Central memory CD8-positive, alpha-beta T cell (primary cell): ENCODE measurements at regions not wholly inside any gene's neighbourhood (a gene's known extent, or its start where the extent isn't known, plus 50 kb on each side); places are given as distances from the start of the nearest gene placed in this dataset.
"Not testable (repeated sequence)": the region's sequence is repeated elsewhere in the genome, so short reads cannot be mapped to it uniquely, and the experiment has no call there.

Experiments used
- ATAC-seq: fragments of 150-1000 bp; cut with Tn5 transposase; replicated peaks from 2 replicates; pipeline ENCODE4 v1.10.0; 2022; ENCODE audit warnings: mild to moderate bottlenecking, moderate FRiP score, moderate number of reproducible peaks; ENCODE audit not compliant: poor library complexity, severe bottlenecking; ENCODE audit errors: extremely low read depth
- DNase-seq, 2 donors: peaks; one replicate each; pipeline ENCODE4 v3.0.0; 2021; ENCODE audit warnings: low spot score in 2 of 2
- H3K27ac Mint-ChIP-seq: one replicate; pipeline ENCODE4 v1.8.0; 2022; ENCODE audit warnings: low read depth, mild to moderate bottlenecking, moderate library complexity, mixed read lengths
- H3K27me3 Mint-ChIP-seq: one replicate; pipeline ENCODE4 v1.8.0; 2022; ENCODE audit warnings: mixed read lengths
- H3K36me3 Mint-ChIP-seq: one replicate; pipeline ENCODE4 v1.8.0; 2022; ENCODE audit warnings: mild to moderate bottlenecking, moderate library complexity, mixed read lengths; ENCODE audit not compliant: insufficient read depth
- H3K4me1 Mint-ChIP-seq: one replicate; pipeline ENCODE4 v1.8.0; 2022; ENCODE audit warnings: mixed read lengths
- H3K4me3 Mint-ChIP-seq: one replicate; pipeline ENCODE4 v1.8.0; 2022; ENCODE audit warnings: mild to moderate bottlenecking, moderate library complexity, mixed read lengths
- H3K9me3 Mint-ChIP-seq: one replicate; pipeline ENCODE4 v1.8.0; 2022; ENCODE audit warnings: mixed read lengths

DNA sequence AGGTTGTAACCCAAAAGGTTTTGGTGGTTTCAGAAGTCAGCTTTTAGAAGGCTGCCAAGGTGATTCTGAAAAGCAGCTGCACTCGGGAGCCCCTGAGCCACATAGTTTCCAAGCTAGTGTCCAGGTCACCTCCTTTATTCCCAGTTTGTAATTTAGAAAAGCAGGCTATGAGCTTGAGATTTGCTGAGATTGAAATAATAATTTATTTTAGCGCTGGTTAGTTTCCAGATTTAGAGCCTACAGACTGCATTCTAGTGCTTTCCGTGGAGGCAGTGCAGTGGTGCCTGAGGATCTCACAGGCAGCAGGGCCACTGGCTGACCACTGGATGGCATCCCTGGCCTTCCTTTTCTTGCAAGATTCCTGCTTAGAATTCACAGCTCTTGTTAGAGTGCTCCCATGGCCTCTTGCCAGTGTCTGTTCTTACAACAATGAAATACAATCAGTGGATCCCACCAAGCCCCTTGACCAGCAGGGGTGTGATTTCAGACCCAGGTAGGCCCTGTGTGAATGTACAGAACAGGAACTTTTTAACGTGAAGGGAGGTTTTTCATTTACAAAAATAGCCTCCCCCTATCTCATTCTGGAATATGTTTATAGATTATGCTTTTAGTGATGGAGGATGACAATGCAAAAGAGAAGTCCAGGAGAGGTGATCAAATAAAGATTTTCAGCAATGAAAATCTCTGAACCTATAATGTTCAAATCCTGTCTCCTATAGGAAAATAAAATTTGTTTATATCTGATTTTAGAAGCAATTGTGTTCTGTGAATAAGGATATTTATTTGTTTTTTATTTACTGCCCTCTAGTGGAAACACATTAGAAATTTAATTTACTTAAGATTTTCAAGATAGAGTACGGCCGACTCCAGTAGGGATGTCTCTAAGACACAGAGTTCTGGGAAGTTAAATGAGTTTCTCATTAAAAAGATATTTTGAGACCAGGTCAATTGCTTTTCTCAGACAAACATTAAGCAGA is 362.1 kb upstream of the STXBP6 start:
- no peaks in the 10 kb centered on the region for H3K4me1 Mint-ChIP-seq
- peaks cover 5% of the 10 kb centered on the region for H3K9me3 Mint-ChIP-seq
- no peak overlapping the region for H3K27ac Mint-ChIP-seq
- no peaks in the 10 kb centered on the region for H3K36me3 Mint-ChIP-seq
- no peak overlapping the region for H3K4me3 Mint-ChIP-seq
- ATAC-seq, result no peak
- H3K27me3 Mint-ChIP-seq, result peaks cover 9% of the 10 kb centered on the region
- no peak for DNase-seq

- DNase-seq (no peak), ATAC-seq (no peak)
- H3K27me3 Mint-ChIP-seq, result peaks cover 8% of the 10 kb centered on the region
- H3K4me1 Mint-ChIP-seq, result no peaks in the 10 kb centered on the region
- no peak overlapping the region for H3K4me3 Mint-ChIP-seq
- H3K27ac Mint-ChIP-seq, result no peak overlapping the region
- no peaks in the 10 kb centered on the region for H3K36me3 Mint-ChIP-seq
- peaks cover 5% of the 10 kb centered on the region for H3K9me3 Mint-ChIP-seq
Observed at GRCh38 chr14:25406818-25407217, 356.9 kb upstream of the STXBP6 start.

DNA sequence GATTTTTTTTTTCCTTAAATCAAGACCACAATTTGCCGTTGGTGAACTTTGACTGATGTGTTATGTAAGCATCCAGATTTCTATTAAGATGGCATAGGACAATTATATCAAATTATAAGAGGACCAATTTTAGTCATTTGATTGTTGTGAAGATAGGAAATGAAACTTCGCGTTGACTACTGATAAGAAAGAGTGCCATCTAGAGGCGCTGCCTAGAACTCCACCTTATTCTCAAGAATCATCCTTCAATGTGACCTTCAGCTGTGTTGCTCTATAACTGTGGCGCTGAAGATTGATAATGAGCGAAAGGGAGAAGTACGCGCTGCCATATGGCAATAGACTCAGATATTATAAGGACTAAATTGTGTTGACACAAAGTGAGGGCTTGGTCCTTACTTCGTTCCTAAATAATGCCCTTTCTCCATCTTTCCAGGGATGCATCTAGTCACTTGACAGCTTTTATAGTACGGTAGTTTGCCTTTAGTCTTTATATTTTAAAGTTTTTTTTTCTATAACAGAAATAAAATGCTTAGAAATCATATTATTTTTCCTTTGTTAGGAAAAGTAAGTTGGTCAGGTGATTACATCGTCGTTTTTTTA is 350.8 kb upstream of the STXBP6 start:
- Mint-ChIP-seq H3K9me3 (no peaks in the 10 kb centered on the region), H3K4me3 (no peak overlapping the region), H3K4me1 (no peaks in the 10 kb centered on the region), H3K36me3 (no peaks in the 10 kb centered on the region), H3K27me3 (peaks cover 8% of the 10 kb centered on the region), H3K27ac (no peak overlapping the region)
- DNase-seq (no peak), ATAC-seq (no peak)

DNA sequence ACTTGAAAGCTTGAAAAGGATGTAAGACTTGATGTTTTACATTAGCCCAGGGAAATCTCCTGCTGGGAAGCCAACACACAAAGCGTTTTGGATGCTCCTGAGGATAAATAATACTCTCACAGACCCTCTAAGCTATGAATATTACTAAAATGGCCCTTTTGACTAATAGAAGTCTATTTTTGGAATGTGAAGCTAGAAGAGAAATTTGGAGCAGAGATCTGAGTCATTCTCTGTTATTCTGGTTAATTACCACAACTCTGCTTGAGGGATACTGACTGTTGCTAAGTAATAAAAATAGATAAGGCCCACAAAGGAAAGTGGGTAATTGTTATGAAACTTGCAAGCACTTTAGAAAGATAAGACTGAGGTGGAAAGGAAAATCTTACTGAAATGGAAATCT is 346.2 kb upstream of the STXBP6 start:
- ATAC-seq, result no peak

GRCh38 chr14:25394791-25395391 is 344.9 kb upstream of the STXBP6 start:
- DNase-seq, result no peak
- no peaks in the 10 kb centered on the region for H3K36me3 Mint-ChIP-seq
- ATAC-seq, result no peak
- no peak overlapping the region for H3K27ac Mint-ChIP-seq
- H3K4me1 Mint-ChIP-seq, result no peaks in the 10 kb centered on the region
- no peaks in the 10 kb centered on the region for H3K27me3 Mint-ChIP-seq
- no peak overlapping the region for H3K4me3 Mint-ChIP-seq
- no peaks in the 10 kb centered on the region for H3K9me3 Mint-ChIP-seq

More for the DNA sequence above, 346.2 kb upstream of the STXBP6 start:
- Mint-ChIP-seq H3K9me3 (no peaks in the 10 kb centered on the region), H3K27me3 (no peaks in the 10 kb centered on the region), H3K36me3 (no peaks in the 10 kb centered on the region), H3K4me3 (no peak overlapping the region), H3K4me1 (no peaks in the 10 kb centered on the region), H3K27ac (no peak overlapping the region)
- no peak for DNase-seq

GRCh38 chr14:25394356-25394755 is 344.4 kb upstream of the STXBP6 start:
- Mint-ChIP-seq H3K27me3 (no peaks in the 10 kb centered on the region), H3K36me3 (no peaks in the 10 kb centered on the region), H3K27ac (no peak overlapping the region), H3K9me3 (no peaks in the 10 kb centered on the region), H3K4me3 (no peak overlapping the region), H3K4me1 (no peaks in the 10 kb centered on the region)
- ATAC-seq, result no peak
- DNase-seq, result no peak

- Mint-ChIP-seq H3K4me3 (no peak overlapping the region), H3K36me3 (no peaks in the 10 kb centered on the region), H3K9me3 (no peaks in the 10 kb centered on the region), H3K27ac (no peak overlapping the region), H3K27me3 (no peaks in the 10 kb centered on the region), H3K4me1 (no peaks in the 10 kb centered on the region)
- DNase-seq, result no peak
- no peak for ATAC-seq
Observed at GRCh38 chr14:25389948-25390347, 340.0 kb upstream of the STXBP6 start.

DNA sequence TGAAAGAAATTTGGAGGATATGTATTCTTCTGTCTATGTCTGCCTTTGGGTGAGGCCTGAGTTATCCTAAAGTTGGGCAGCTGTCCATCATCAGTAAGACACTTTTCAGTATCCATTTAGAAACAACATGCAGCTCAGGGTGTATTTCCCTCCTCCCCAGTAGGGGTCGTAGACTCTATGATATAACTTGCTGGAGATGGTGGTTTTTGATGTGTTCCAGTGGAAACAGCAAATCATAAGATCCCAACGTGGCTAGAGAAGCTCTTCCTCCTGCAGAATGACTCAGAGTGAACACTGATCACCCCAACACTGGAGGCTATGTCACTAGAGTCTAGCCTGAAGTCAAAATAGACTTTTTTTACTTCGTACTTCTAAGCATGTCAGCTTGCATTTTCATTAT is 331.6 kb upstream of the STXBP6 start:
- H3K4me1 Mint-ChIP-seq, result no peaks in the 10 kb centered on the region
- DNase-seq, result no peak
- H3K36me3 Mint-ChIP-seq, result no peaks in the 10 kb centered on the region
- H3K27ac Mint-ChIP-seq, result no peak overlapping the region
- H3K27me3 Mint-ChIP-seq, result no peaks in the 10 kb centered on the region
- no peak overlapping the region for H3K4me3 Mint-ChIP-seq
- H3K9me3 Mint-ChIP-seq, result no peaks in the 10 kb centered on the region
- ATAC-seq, result no peak

DNA sequence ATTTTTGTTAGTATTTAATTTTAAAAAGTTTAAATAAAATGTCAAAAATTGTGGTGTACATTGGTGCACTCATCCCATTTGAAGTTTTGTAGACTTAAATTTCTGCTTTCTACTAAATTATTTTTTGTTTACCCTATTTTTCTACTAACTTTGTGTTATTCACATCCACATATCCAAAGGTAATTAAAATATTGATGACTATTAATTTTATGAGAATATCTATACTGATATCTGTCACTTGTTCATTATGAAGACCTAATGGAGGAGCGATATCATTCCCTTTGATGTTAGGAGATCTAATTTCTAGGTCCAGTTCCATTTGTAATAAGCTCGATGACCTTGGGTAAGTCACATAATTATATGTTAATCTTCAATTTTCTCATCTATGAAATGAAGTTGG is 325.7 kb upstream of the STXBP6 start:
- Mint-ChIP-seq H3K27me3 (no peaks in the 10 kb centered on the region), H3K27ac (no peak overlapping the region), H3K4me3 (no peak overlapping the region), H3K9me3 (peaks cover 5% of the 10 kb centered on the region), H3K4me1 (no peaks in the 10 kb centered on the region), H3K36me3 (no peaks in the 10 kb centered on the region)
- DNase-seq (no peak), ATAC-seq (no peak)

DNA sequence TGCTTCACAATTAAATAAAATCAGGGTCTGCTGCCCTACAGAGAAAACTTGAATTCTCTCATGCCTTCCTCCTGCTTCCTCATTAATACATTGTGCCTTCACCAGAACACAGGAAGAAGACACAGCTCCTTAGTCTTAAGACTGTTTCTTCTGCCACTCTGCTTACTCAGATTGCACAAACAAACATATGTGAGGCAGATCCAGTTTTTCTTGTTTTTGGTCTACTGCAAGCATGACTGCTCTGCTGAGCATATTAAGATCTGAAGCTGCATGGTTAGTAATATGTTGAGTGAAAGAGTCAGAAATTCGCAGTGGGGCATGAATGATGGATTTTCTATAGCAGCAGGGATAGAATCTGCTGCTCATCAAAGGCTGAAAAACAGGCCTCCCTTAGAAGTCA is 321.1 kb upstream of the STXBP6 start:
- Mint-ChIP-seq H3K27ac (no peak overlapping the region), H3K9me3 (peaks cover 22% of the 10 kb centered on the region), H3K4me1 (no peaks in the 10 kb centered on the region), H3K36me3 (no peaks in the 10 kb centered on the region), H3K4me3 (no peak overlapping the region), H3K27me3 (no peaks in the 10 kb centered on the region)
- ATAC-seq (no peak), DNase-seq (no peak)

DNA sequence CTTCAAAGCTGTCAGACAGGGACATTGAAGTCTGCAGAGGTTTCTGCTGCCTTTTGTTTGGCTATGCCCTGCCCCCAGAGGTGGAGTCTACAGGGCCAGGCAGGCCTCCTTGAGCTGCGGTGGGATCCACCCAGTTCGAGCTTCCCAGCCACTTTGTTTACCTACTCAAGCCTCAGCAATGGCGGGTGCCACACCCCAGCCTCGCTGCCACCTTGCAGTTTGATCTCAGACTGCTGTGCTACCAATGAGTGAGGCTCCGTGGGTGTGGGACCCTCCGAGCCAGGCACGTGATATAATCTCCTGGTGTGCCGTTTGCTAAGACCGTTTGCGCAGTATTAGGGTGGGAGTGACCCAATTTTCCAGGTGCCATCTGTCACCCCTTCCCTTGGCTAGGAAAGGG is 320.1 kb upstream of the STXBP6 start:
- not testable (repeated sequence) for H3K36me3 Mint-ChIP-seq, DNase-seq, H3K27ac Mint-ChIP-seq, H3K4me3 Mint-ChIP-seq, H3K4me1 Mint-ChIP-seq, H3K27me3 Mint-ChIP-seq, ATAC-seq
- H3K9me3 Mint-ChIP-seq, result peaks cover 22% of the 10 kb centered on the region

DNA sequence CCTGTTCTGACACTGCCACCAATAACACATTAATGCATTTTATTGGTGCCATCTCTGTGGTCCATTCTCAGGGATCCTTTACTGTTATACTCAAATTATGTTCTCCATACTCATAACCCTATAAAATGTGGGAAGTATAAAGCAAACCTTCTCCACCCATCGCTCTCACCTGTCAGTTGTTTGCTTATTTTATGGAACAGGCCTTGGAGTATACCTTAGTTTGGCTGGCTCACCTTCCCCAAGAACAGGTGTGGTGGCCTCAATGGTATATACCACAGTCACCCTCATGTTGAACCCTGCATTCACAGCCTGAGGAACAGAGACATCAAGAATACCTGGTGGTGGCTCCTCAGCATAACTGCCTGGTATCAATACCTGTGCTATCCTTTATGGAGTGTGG is 308.4 kb upstream of the STXBP6 start:
- no peak overlapping the region for H3K4me3 Mint-ChIP-seq
- H3K36me3 Mint-ChIP-seq, result no peaks in the 10 kb centered on the region
- H3K9me3 Mint-ChIP-seq, result peaks cover 18% of the 10 kb centered on the region
- ATAC-seq (no peak), DNase-seq (no peak)
- no peaks in the 10 kb centered on the region for H3K27me3 Mint-ChIP-seq
- H3K27ac Mint-ChIP-seq, result no peak overlapping the region
- no peaks in the 10 kb centered on the region for H3K4me1 Mint-ChIP-seq

DNA sequence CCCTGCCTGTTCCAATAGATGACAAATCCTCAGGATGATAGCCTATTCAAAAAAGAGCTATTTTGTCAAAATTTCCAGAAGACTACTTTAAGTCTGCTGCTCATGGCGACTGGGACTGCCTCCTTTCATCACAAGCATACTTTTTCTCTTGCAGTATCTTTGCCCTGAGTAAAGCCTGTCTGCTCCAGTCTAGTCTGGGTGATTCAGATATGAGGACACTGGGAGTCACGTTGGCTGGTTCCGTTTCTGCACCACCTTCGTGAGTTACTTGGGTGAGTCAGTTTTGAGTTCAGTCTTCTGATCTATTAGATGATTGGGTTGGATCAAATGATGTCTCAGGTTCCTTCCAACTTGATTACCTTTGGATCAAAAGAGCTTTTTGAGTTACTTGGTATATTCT is 301.3 kb upstream of the STXBP6 start:
- ATAC-seq, result no peak
- H3K27me3 Mint-ChIP-seq, result no peaks in the 10 kb centered on the region
- no peak overlapping the region for H3K27ac Mint-ChIP-seq
- DNase-seq, result no peak
- H3K4me3 Mint-ChIP-seq, result no peak overlapping the region
- H3K36me3 Mint-ChIP-seq, result no peaks in the 10 kb centered on the region
- peaks cover 7% of the 10 kb centered on the region for H3K9me3 Mint-ChIP-seq
- no peaks in the 10 kb centered on the region for H3K4me1 Mint-ChIP-seq
